T-helper 2 cell treated with Interferon-gamma antibody and Interleukin-4, amounts not matched to agents 100 ng/mL and 5 ng/mL, for 36 hours (primary cell): ENCODE measurements at regions not wholly inside any gene's neighbourhood (a gene's known extent, or its start where the extent isn't known, plus 50 kb on each side); places are given as distances from the start of the nearest gene placed in this dataset.
"Not testable (repeated sequence)": the region's sequence is repeated elsewhere in the genome, so short reads cannot be mapped to it uniquely, and the experiment has no call there.

Experiments
- intact Hi-C: fragments of 100-400 bp; cut with micrococcal nuclease; formaldehyde crosslinking; loops from one replicate; pipeline ENCODE4 v1.15.1; 2023

GRCh38 chr10:23540401-23541030 is 101.6 kb downstream of the OTUD1 start:
- intact Hi-C loops, result no loop called here

DNA sequence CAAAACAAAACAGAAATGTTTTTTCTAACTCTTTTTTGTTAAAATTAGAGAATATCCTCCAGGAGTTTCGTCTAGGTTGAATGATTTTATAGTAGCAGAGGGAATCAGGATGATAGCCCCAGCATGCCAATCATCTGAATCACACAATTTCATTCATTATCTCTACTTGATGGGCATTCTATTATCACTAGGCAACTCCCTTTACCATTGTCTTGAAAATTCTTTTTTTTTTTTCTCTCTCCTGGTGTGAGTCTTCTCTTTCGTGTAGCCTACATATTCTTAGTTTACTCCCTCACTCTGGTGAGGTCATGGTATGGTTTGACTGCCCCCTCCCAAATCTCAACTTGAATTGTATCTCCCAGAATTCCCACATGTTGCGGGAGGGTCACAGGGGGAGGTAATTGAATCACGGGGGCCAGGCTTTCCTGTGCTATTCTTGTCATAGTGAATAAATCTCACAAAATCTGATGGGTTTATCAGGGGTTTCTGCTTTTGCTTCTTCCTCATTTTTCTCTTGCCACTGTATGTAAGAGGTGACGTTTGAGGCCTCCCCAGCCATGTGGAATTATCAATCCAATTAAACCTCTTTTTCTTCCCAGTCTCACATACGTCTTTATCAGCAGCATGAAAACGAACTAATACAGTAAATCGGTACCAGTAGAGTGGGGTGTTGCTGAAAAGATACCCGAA is 105.0 kb downstream of the OTUD1 start:
- intact Hi-C loops, result no loop called here

GRCh38 chr10:23545866-23546265 is 107.0 kb downstream of the OTUD1 start:
- intact Hi-C loops, result not testable (repeated sequence)

DNA sequence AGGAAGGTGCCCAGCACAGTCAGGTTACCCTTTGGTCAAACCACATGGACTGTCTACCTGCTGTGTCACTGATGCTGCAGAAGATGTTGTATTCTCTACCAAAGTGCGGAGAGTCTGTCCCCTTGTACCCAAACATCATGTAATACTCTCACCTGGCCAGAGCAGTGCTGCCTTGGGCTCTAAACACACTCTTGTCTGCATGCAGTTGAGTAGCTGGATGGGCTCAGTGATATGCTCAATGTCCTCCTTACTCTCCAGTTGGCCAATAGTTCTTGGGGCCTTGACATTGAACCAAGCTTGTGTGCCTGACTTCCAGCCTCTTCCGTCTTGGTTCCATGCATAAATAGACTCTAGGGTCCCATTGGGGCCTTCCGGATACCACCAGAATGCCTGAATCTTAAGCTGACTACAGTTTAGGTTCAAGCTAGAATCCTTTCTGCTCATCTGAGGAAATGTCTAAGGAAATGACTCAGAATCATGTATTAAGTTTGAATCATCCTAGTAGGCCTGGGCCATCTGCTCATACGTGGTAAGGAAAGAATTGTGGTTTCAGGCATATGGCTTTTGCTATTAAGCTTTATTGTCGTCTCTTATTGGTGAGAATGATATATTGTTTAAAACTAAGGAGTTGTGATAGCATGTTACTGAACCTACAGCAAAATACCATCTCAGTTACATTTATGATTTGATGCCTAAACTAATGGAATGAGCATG is 118.0 kb downstream of the OTUD1 start:
- intact Hi-C loops, result no loop called here

GRCh38 chr10:23557777-23558176 is 118.9 kb downstream of the OTUD1 start:
- intact Hi-C loops, result no loop called here

DNA sequence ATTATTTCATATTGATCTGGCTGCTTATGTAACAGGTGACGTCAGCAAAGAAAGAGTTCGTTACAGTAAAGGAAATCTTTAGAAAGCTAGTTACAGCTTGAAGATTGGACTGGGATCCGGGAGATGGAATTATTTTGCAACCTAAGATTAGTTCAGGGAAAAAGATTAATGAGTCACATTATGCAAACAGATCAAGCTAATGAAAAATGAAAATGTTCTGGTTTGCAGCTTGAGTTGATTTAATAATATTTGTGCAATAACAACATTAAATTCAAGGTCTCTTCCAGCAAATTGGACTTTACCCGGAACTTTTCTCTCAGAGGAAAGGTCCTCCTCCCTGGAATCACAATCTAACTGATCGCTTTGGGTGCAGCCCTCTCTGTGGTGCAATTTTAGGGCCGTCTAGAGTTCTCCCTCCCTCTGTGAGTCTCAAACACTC is 119.5 kb downstream of the OTUD1 start:
- intact Hi-C loops, result no loop called here

DNA sequence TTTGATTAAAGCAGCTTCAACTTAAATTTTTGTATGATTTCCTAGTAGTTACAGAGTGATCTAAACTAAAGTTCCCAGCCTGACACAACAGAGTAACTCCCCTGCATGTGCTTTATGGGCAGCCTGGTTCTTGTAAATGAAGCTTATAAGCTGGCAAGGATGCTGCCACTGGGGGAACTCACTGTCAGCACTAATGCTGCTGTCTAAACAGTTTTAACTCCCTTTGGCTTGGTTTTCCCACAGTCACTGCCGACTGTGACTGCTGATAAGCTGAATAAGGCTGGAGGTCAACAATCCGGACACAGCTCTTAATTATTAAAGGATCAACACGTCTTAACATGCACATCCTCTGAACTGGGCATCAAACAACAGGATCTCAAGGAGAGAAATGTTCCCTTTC is 130.1 kb downstream of the OTUD1 start:
- intact Hi-C loops, result no loop called here

DNA sequence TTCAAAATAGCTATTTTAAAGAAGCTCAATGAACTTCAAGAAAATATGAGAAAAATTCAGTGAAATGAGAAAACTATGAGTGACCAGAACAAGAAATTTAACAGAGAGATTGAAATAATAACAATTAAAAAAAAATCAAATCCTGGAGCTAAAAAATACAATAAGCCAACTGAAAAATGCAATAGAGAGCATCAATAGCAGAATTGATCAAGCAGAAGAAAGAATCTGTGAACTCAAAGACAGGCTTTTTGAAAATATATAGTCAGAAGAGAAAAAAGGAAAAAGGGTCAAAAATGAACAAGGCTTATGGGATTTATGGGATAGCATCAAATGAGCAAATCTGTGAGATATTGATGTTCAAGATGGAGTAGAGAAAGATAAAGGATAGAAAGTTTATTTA is 133.0 kb downstream of the OTUD1 start:
- intact Hi-C loops, result no loop called here

DNA sequence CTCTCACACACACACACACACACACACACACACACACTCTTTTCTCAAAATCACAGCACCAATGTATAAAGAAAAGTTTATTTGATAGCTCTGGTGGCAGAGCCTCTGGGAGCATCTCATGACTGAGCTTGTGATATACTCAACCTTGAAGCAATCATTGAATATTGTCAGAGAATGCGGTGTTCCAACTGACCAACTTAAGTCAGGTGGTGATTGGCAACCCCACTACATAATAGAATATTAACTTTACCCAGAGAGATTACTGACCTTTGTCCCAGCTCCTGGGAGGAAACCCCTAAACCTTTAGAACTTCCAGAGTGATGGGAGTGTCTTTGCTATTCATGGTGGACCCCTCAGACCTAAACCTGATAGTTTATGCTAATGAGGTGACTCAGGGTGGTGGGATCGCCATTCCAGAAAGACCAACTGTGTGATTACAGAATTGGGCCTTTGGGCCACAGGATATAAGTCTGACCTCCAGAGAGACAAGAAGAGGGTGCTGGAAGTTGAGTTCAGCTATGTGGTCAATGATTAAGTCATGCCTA is 143.1 kb downstream of the OTUD1 start:
- intact Hi-C loops, result no loop called here

DNA sequence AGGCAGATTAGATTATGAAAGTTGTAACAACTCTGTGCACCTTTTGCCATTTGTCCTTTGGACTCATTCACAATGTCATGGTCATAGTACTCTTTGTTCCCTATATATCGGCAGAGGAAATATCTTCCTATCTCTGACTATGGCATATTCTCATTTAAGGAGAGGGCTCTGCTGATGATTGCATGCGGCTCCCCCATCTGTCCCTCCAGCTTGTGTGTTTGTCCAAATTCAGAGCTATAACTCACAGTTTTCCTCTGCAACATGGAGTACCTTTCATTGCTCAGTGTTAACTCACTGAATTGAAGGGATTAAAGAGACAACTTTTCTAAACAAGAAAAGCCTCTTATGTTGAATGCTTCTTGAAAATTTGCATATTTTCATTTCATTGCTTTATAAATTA is 145.5 kb downstream of the OTUD1 start:
- intact Hi-C loops, result no loop called here

DNA sequence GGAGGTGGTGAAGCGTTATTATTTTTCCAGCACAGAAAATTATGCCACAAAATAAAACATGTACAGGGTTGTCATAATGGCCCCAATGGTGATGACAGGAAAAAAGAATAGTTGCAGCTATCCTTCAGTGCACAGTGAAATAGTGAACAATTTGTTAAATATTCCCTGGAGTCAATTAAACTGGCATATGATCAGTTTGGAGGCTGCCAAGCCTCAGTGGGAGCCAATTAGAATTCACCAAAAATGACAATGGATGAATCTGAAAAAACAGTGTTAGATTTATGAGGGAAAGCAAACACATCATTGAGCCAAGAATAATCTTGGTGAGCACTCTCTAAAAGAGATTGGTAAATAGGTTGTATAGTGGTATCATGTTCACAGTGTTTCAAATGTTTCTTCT is 146.3 kb downstream of the OTUD1 start:
- intact Hi-C loops, result no loop called here

GRCh38 chr10:23585666-23586065 is 146.8 kb downstream of the OTUD1 start:
- intact Hi-C loops, result no loop called here

GRCh38 chr10:23595278-23595677 is 156.4 kb downstream of the OTUD1 start:
- intact Hi-C loops, result not testable (repeated sequence)

- intact Hi-C loops, result no loop called here
Observed at GRCh38 chr10:23604613-23605012, 165.7 kb downstream of the OTUD1 start.

DNA sequence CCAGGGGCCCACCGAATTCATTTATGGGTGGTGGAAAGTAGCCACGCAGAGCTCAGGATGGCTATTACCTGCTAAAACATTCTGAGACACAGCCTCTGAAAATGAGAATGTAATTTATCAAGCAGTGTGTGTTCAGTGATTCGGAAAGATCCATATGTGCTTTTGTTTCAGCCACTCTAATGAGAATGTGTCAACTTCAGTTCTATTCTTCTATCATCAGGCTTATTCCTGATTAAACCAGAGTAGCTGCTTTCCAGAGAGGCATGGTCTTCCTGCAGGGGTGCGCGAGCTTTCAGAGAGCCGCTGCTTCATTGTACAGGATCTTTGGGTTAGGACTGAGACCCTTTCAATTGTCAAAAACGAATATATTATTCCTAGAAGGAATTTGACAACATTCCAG is 167.6 kb downstream of the OTUD1 start:
- intact Hi-C loops, result no loop called here

GRCh38 chr10:23608926-23609325 is 170.1 kb downstream of the OTUD1 start:
- intact Hi-C loops, result no loop called here

DNA sequence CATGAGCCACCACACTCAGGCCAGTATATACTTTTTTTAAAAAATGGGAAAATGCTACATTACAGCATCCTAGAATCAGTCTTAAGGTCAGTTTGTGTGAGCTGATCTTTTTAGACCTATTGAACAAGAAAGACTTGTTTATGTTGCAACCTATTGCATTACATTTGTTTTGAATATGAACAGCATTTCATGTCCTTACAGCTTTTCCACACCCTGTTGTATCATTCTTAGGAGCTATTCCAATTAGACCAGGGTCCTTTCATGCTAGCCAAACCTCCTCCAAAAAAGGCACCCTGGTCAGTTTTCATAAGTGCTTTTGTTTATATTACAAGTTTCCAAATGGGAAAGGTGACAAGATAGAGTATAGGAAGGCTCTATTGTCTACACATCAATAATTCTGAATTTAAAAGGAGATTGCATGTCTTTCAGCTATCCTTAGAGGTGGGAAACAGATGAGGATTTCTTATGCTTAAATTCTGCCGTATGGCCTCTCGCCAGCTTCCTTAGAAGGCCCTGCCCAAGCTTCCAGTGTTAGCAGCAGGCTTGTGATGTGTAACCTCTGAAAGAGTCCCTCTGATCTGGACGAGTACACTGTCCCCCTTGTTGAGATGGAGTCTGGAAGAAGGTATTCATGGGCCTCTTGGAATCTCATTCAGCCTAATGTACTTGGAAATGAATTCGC is 171.9 kb downstream of the OTUD1 start:
- intact Hi-C loops, result no loop called here

GRCh38 chr10:23611308-23612029 is 172.6 kb downstream of the OTUD1 start:
- intact Hi-C loops, result no loop called here

DNA sequence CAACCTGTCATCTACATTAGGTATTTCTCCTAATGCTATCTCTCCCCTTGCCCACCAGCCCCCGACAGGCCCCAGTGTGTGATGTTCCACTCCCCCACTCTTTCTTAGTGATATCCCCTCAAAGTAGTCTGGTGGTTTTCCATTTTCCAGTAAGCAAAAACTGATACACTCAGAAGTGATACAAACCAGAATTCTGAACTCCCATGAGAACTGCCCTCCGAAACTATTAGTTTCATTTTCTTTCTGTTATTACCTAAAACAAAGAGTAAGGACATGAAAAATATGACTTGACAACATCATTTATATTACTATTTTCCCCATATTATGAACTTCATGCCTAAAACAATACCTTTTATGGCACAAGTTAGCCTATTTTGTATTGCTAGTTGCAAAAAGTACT is 175.0 kb downstream of the OTUD1 start:
- intact Hi-C loops, result no loop called here

DNA sequence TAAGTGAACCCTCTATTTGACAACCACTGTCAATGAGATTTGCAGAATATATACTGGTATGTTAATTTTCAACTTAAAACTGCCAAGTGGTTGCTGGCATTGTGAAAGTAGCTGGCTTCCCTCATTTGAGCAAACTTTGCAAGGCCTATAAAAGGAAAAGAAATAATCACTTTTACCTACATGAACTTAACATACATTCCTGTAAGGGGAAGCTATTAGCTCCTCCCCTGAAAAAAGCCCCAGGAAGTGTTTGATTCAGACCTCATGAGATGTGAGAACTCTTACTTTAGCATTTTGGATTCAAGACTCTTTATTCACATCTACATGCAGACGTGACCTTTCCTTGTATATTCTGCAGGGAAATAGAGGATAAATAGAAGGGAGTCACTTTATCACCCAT is 175.6 kb downstream of the OTUD1 start:
- intact Hi-C loops, result no loop called here

- intact Hi-C loops, result no loop called here
Observed at GRCh38 chr10:23630376-23630775, 191.5 kb downstream of the OTUD1 start.
